Activated CD4-positive, alpha-beta T cell treated with anti-CD3 and anti-CD28 coated beads, Interleukin-2, amount 10 ng/mL, durations not matched to agents 7 days and 5 days (primary cell): ENCODE measurements at regions not wholly inside any gene's neighbourhood (a gene's known extent, or its start where the extent isn't known, plus 50 kb on each side); places are given as distances from the start of the nearest gene placed in this dataset.
"Not testable (repeated sequence)": the region's sequence is repeated elsewhere in the genome, so short reads cannot be mapped to it uniquely, and the experiment has no call there.

ENCODE experiments used
- CTCF ChIA-PET: fragments of 350-600 bp; sonication (Branson Sonifier 250); formaldehyde crosslinking; loops from one replicate; lab custom pipeline; 2021; ENCODE audit warnings: antibody characterized with exemption; lab: Charles Lee
- POLR2A ChIA-PET: fragments of 350-600 bp; sonication (Branson Sonifier 250); formaldehyde crosslinking; loops from one replicate; lab custom pipeline; 2021; ENCODE audit warnings: antibody characterized with exemption; lab: Charles Lee
- DNase-seq: peaks from one replicate; pipeline ENCODE4 v3.0.0-alpha.2; 2020
- H3K27ac Mint-ChIP-seq: one replicate; pipeline ENCODE4 v1.8.0; 2021; ENCODE audit warnings: mild to moderate bottlenecking, moderate library complexity, mixed read lengths
- H3K27me3 Mint-ChIP-seq: one replicate; pipeline ENCODE4 v1.8.0; 2021; ENCODE audit warnings: mixed read lengths
- H3K36me3 Mint-ChIP-seq: one replicate; pipeline ENCODE4 v1.8.0; 2021; ENCODE audit warnings: low read depth, mixed read lengths
- H3K4me1 Mint-ChIP-seq: one replicate; pipeline ENCODE4 v1.8.0; 2021; ENCODE audit warnings: mixed read lengths
- H3K4me3 Mint-ChIP-seq: one replicate; pipeline ENCODE4 v1.8.0; 2021; ENCODE audit warnings: mild to moderate bottlenecking, moderate library complexity, mixed read lengths
- H3K9me3 Mint-ChIP-seq: one replicate; pipeline ENCODE4 v1.8.0; 2021; ENCODE audit warnings: mixed read lengths

GRCh38 chr4:27366104-27366823 lies 505.6 kb downstream of the STIM2 start:
- POLR2A ChIA-PET = no interaction called here
- Mint-ChIP-seq H3K9me3 (no peaks in the 10 kb centered on the region), H3K27ac (no peak overlapping the region)

GRCh38 chr4:27368781-27369180 lies 508.1 kb downstream of the STIM2 start:
- CTCF ChIA-PET = no interaction called here
- Mint-ChIP-seq H3K4me3 (no peak overlapping the region), H3K9me3 (no peaks in the 10 kb centered on the region), H3K27ac (no peak overlapping the region), H3K4me1 (no peaks in the 10 kb centered on the region), H3K36me3 (no peaks in the 10 kb centered on the region), H3K27me3 (no peaks in the 10 kb centered on the region)
- POLR2A ChIA-PET = no interaction called here
- no peak for DNase-seq

More at GRCh38 chr4:27366104-27366823, 505.6 kb downstream of the STIM2 start:
- H3K4me3 Mint-ChIP-seq = no peak overlapping the region
- H3K4me1 Mint-ChIP-seq = no peaks in the 10 kb centered on the region
- DNase-seq = no peak
- no peaks in the 10 kb centered on the region for H3K36me3 Mint-ChIP-seq
- CTCF ChIA-PET = no interaction called here
- H3K27me3 Mint-ChIP-seq = no peaks in the 10 kb centered on the region

GRCh38 chr4:27381815-27382214 lies 521.2 kb downstream of the STIM2 start:
- no peak for DNase-seq
- Mint-ChIP-seq H3K4me1 (no peaks in the 10 kb centered on the region), H3K27me3 (no peaks in the 10 kb centered on the region), H3K36me3 (no peaks in the 10 kb centered on the region), H3K27ac (no peak overlapping the region), H3K4me3 (no peak overlapping the region), H3K9me3 (peaks cover 7% of the 10 kb centered on the region)
- ChIA-PET CTCF (interaction anchor here (0.6 kb wide), 1 partner anchor 1723 kb away, joined by 3 read pairs; no protein-coding TSS in a partner anchor), POLR2A (no interaction called here)

- H3K9me3 Mint-ChIP-seq = no peaks in the 10 kb centered on the region
- H3K4me3 Mint-ChIP-seq = no peak overlapping the region
- ChIA-PET CTCF (interaction anchor here (1.2 kb wide), 1 partner anchor 55 kb away, joined by 3 read pairs; no protein-coding TSS in a partner anchor), POLR2A (no interaction called here)
- DNase-seq = no peak
- H3K4me1 Mint-ChIP-seq = no peaks in the 10 kb centered on the region
- no peak overlapping the region for H3K27ac Mint-ChIP-seq
- H3K27me3 Mint-ChIP-seq = no peaks in the 10 kb centered on the region
- H3K36me3 Mint-ChIP-seq = no peaks in the 10 kb centered on the region
Measured at GRCh38 chr4:27387711-27388110, 527.1 kb downstream of the STIM2 start.

- Mint-ChIP-seq H3K4me1 (no peaks in the 10 kb centered on the region), H3K27ac (no peak overlapping the region), H3K27me3 (no peaks in the 10 kb centered on the region), H3K9me3 (peaks cover 14% of the 10 kb centered on the region), H3K36me3 (no peaks in the 10 kb centered on the region), H3K4me3 (no peak overlapping the region)
- POLR2A ChIA-PET = no interaction called here
- no peak for DNase-seq
- CTCF ChIA-PET = no interaction called here
Measured at GRCh38 chr4:27397886-27398285, 537.2 kb downstream of the STIM2 start.

GRCh38 chr4:27398631-27399310 lies 538.1 kb downstream of the STIM2 start:
- no peaks in the 10 kb centered on the region for H3K36me3 Mint-ChIP-seq
- no peak overlapping the region for H3K4me3 Mint-ChIP-seq
- DNase-seq = no peak
- H3K4me1 Mint-ChIP-seq = no peaks in the 10 kb centered on the region
- H3K9me3 Mint-ChIP-seq = peaks cover 14% of the 10 kb centered on the region
- POLR2A ChIA-PET = no interaction called here
- H3K27ac Mint-ChIP-seq = no peak overlapping the region
- no peaks in the 10 kb centered on the region for H3K27me3 Mint-ChIP-seq
- CTCF ChIA-PET = no interaction called here

GRCh38 chr4:27407616-27408015 lies 547.0 kb downstream of the STIM2 start:
- H3K4me3 Mint-ChIP-seq = no peak overlapping the region
- CTCF ChIA-PET = no interaction called here
- H3K27ac Mint-ChIP-seq = no peak overlapping the region
- POLR2A ChIA-PET = no interaction called here
- no peak for DNase-seq
- no peaks in the 10 kb centered on the region for H3K9me3 Mint-ChIP-seq
- no peaks in the 10 kb centered on the region for H3K4me1 Mint-ChIP-seq
- no peaks in the 10 kb centered on the region for H3K36me3 Mint-ChIP-seq
- no peaks in the 10 kb centered on the region for H3K27me3 Mint-ChIP-seq

- Mint-ChIP-seq H3K4me3 (no peak overlapping the region), H3K36me3 (no peaks in the 10 kb centered on the region), H3K4me1 (no peaks in the 10 kb centered on the region), H3K9me3 (peaks cover 5% of the 10 kb centered on the region), H3K27me3 (no peaks in the 10 kb centered on the region), H3K27ac (no peak overlapping the region)
- no peak for DNase-seq
- POLR2A ChIA-PET = no interaction called here
- CTCF ChIA-PET = no interaction called here
Measured at GRCh38 chr4:27412613-27413012, 552.0 kb downstream of the STIM2 start.

- ChIA-PET CTCF (no interaction called here), POLR2A (no interaction called here)
- Mint-ChIP-seq H3K36me3 (no peaks in the 10 kb centered on the region), H3K27me3 (no peaks in the 10 kb centered on the region), H3K27ac (no peak overlapping the region), H3K4me3 (no peak overlapping the region), H3K9me3 (peaks cover 5% of the 10 kb centered on the region), H3K4me1 (no peaks in the 10 kb centered on the region)
- no peak for DNase-seq
Measured at GRCh38 chr4:27414887-27415731, 554.5 kb downstream of the STIM2 start.

GRCh38 chr4:27428661-27429060 lies 568.0 kb downstream of the STIM2 start:
- Mint-ChIP-seq H3K36me3 (no peaks in the 10 kb centered on the region), H3K4me3 (no peak overlapping the region), H3K4me1 (no peaks in the 10 kb centered on the region), H3K9me3 (no peaks in the 10 kb centered on the region), H3K27ac (no peak overlapping the region), H3K27me3 (no peaks in the 10 kb centered on the region)
- POLR2A ChIA-PET = no interaction called here
- CTCF ChIA-PET = no interaction called here
- DNase-seq = no peak

- DNase-seq = no peak
- Mint-ChIP-seq H3K27me3 (no peaks in the 10 kb centered on the region), H3K9me3 (peaks cover 3% of the 10 kb centered on the region), H3K4me1 (no peaks in the 10 kb centered on the region), H3K27ac (no peak overlapping the region), H3K36me3 (no peaks in the 10 kb centered on the region), H3K4me3 (no peak overlapping the region)
- ChIA-PET CTCF (no interaction called here), POLR2A (no interaction called here)
Measured at GRCh38 chr4:27429364-27429871, 568.8 kb downstream of the STIM2 start.

GRCh38 chr4:27442146-27442545 lies 581.5 kb downstream of the STIM2 start:
- H3K9me3 Mint-ChIP-seq = no peaks in the 10 kb centered on the region
- H3K36me3 Mint-ChIP-seq = no peaks in the 10 kb centered on the region
- no peaks in the 10 kb centered on the region for H3K27me3 Mint-ChIP-seq
- H3K27ac Mint-ChIP-seq = no peak overlapping the region
- no peak overlapping the region for H3K4me3 Mint-ChIP-seq
- POLR2A ChIA-PET = no interaction called here
- H3K4me1 Mint-ChIP-seq = no peaks in the 10 kb centered on the region
- CTCF ChIA-PET = no interaction called here
- no peak for DNase-seq

GRCh38 chr4:27442661-27443060 lies 582.0 kb downstream of the STIM2 start:
- H3K36me3 Mint-ChIP-seq, H3K27ac Mint-ChIP-seq, POLR2A ChIA-PET, DNase-seq, H3K4me3 Mint-ChIP-seq, H3K27me3 Mint-ChIP-seq, H3K9me3 Mint-ChIP-seq, CTCF ChIA-PET, H3K4me1 Mint-ChIP-seq: not testable (repeated sequence)
